Natural killer cell (primary cell): ENCODE measurements at regions not wholly inside any gene's neighbourhood (a gene's known extent, or its start where the extent isn't known, plus 50 kb on each side); places are given as distances from the start of the nearest gene placed in this dataset.

Experiments used
- ATAC-seq, 3 donors: fragments of 150-1000 bp in 2 of 3; fragments of 200-7000 bp in 1 of 3; cut with Tn5 transposase; 1 replicate in 1 of 3; 2 replicates in 2 of 3; pipeline ENCODE4 v1.10.0; 2021; ENCODE audit warnings: mild to moderate bottlenecking in 2 of 3, moderate library complexity in 2 of 3
- DNase-seq, 2 donors: peaks; one replicate each; pipeline versions ENCODE4 v3.0.0 to v3.0.0-alpha.2; 2013 to 2021; ENCODE audit warnings: mixed read lengths in 1 of 2
- H3K27ac ChIP-seq: one replicate; pipeline ENCODE4 v1.5.1; 2013; ENCODE audit warnings: mild to moderate bottlenecking, low read length
- H3K27me3 ChIP-seq: one replicate; pipeline ENCODE4 v1.6.1; 2013; ENCODE audit warnings: low read length; ENCODE audit not compliant: control insufficient read depth, insufficient read depth
- H3K36me3 ChIP-seq: one replicate; pipeline ENCODE4 v1.6.1; 2013; ENCODE audit warnings: low read length; ENCODE audit not compliant: control insufficient read depth, insufficient read depth
- H3K4me1 ChIP-seq: one replicate; pipeline ENCODE4 v1.6.1; 2013; ENCODE audit warnings: low read length; ENCODE audit not compliant: control insufficient read depth, insufficient read depth
- H3K4me3 ChIP-seq: one replicate; pipeline ENCODE4 v1.5.1; 2013; ENCODE audit warnings: low read length
- H3K9me3 ChIP-seq: one replicate; pipeline ENCODE4 v1.6.1; 2013; ENCODE audit warnings: low read length; ENCODE audit not compliant: control insufficient read depth, insufficient read depth
- H3K27ac Mint-ChIP-seq, 2 donors: one replicate each; pipeline ENCODE4 v1.8.0; 2022; ENCODE audit warnings: mild to moderate bottlenecking in 2 of 2, mixed read lengths in 2 of 2, moderate library complexity in 1 of 2
- H3K27me3 Mint-ChIP-seq, 2 donors: one replicate each; pipeline ENCODE4 v1.8.0; 2022; ENCODE audit warnings: low read depth in 2 of 2, mixed read lengths in 2 of 2
- H3K36me3 Mint-ChIP-seq: one replicate; pipeline ENCODE4 v1.8.0; 2022; ENCODE audit warnings: mixed read lengths
- H3K4me1 Mint-ChIP-seq, 2 donors: one replicate each; pipeline ENCODE4 v1.8.0; 2022; ENCODE audit warnings: mixed read lengths in 2 of 2
- H3K4me3 Mint-ChIP-seq: one replicate; pipeline ENCODE4 v1.8.0; 2022; ENCODE audit warnings: mild to moderate bottlenecking, moderate library complexity, mixed read lengths
- H3K9me3 Mint-ChIP-seq, 2 donors: one replicate each; pipeline ENCODE4 v1.8.0; 2022; ENCODE audit warnings: mixed read lengths in 2 of 2
- WGBS: methylation state at CpG from one replicate; pipeline ENCODE4 v1.1.7; 2013; ENCODE audit warnings: missing lambda C conversion rate; ENCODE audit not compliant: insufficient coverage; 5-methylcytosine and 5-hydroxymethylcytosine counted together
- intact Hi-C: fragments of 100-400 bp; cut with micrococcal nuclease; formaldehyde crosslinking; loops from one replicate; pipeline ENCODE4 v1.14.2; 2022
- TF ChIP-seq, protein P1 (sequence below): fragments of 200-600 bp; IDR thresholded peaks from one replicate; pipeline ENCODE4 v1.8.0; 2022; ENCODE audit warnings: antibody characterized with exemption

- no peaks in the 10 kb centered on the region for H3K27me3 Mint-ChIP-seq
- no peak overlapping the region for H3K27ac Mint-ChIP-seq
- H3K27me3 ChIP-seq, result no peaks in the 10 kb centered on the region
- H3K27ac ChIP-seq, result no peak overlapping the region
- no peaks in the 10 kb centered on the region for H3K36me3 Mint-ChIP-seq
- H3K4me3 ChIP-seq, result no peak overlapping the region
- no peak overlapping the region for H3K4me3 Mint-ChIP-seq
- H3K9me3 ChIP-seq, result no peaks in the 10 kb centered on the region
- DNase-seq (no peak), ATAC-seq (no peak)
- intact Hi-C loops, result no loop called here
- WGBS, result 88% methylated on average over 2 of the region's 4 CpGs
- no peaks in the 10 kb centered on the region for H3K36me3 ChIP-seq
- H3K9me3 Mint-ChIP-seq, result peaks cover 3 to 4% of the 10 kb centered on the region in 2 donors
- no peaks in the 10 kb centered on the region for H3K4me1 Mint-ChIP-seq
- H3K4me1 ChIP-seq, result no peaks in the 10 kb centered on the region
- TF ChIP-seq, protein P1, sequence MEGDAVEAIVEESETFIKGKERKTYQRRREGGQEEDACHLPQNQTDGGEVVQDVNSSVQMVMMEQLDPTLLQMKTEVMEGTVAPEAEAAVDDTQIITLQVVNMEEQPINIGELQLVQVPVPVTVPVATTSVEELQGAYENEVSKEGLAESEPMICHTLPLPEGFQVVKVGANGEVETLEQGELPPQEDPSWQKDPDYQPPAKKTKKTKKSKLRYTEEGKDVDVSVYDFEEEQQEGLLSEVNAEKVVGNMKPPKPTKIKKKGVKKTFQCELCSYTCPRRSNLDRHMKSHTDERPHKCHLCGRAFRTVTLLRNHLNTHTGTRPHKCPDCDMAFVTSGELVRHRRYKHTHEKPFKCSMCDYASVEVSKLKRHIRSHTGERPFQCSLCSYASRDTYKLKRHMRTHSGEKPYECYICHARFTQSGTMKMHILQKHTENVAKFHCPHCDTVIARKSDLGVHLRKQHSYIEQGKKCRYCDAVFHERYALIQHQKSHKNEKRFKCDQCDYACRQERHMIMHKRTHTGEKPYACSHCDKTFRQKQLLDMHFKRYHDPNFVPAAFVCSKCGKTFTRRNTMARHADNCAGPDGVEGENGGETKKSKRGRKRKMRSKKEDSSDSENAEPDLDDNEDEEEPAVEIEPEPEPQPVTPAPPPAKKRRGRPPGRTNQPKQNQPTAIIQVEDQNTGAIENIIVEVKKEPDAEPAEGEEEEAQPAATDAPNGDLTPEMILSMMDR, result no peak
Measured at GRCh38 chr13:103430368-103430767, 364.2 kb upstream of the SLC10A2 start.

GRCh38 chr13:103410002-103410401 lies 343.8 kb upstream of the SLC10A2 start:
- peaks cover 0 to 6% of the 10 kb centered on the region in 2 donors for H3K9me3 Mint-ChIP-seq
- ATAC-seq (no peak), DNase-seq (no peak)
- Histone ChIP-seq H3K9me3 (no peaks in the 10 kb centered on the region), H3K27me3 (no peaks in the 10 kb centered on the region), H3K36me3 (no peaks in the 10 kb centered on the region), H3K27ac (no peak overlapping the region), H3K4me1 (no peaks in the 10 kb centered on the region), H3K4me3 (no peak overlapping the region)
- H3K36me3 Mint-ChIP-seq, result no peaks in the 10 kb centered on the region
- 63% methylated on average over 3 of the region's 4 CpGs for WGBS
- TF ChIP-seq, protein P1, result no peak
- H3K27ac Mint-ChIP-seq, result no peak overlapping the region
- intact Hi-C loops, result no loop called here
- H3K4me1 Mint-ChIP-seq, result no peaks in the 10 kb centered on the region
- no peaks in the 10 kb centered on the region for H3K27me3 Mint-ChIP-seq
- H3K4me3 Mint-ChIP-seq, result no peak overlapping the region

DNA sequence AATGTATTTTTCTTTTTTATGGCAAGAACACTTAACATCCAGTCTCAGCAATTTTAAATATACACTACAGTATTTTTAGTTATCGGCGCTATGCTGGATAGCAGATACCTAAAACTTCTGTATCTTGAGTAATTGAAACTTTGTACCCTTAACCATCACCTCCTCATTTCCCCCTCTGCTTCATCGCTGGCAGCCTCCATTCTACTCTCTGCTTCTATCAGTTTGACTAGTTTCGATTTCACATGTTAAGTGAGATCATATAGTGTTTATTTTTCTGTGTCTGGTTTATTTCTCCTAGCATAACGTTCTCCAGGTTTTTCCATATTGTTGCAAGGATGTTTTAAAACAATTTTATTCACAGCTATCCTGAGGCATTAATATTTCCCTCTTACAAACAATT lies 340.8 kb upstream of the SLC10A2 start:
- no peak overlapping the region for H3K27ac ChIP-seq
- H3K36me3 ChIP-seq, result no peaks in the 10 kb centered on the region
- DNase-seq (no peak), ATAC-seq (no peak)
- intact Hi-C loops, result no loop called here
- Mint-ChIP-seq H3K9me3 (peaks cover 3 to 11% of the 10 kb centered on the region in 2 donors), H3K4me3 (no peak overlapping the region), H3K4me1 (no peaks in the 10 kb centered on the region), H3K27ac (no peak overlapping the region), H3K27me3 (no peaks in the 10 kb centered on the region), H3K36me3 (no peaks in the 10 kb centered on the region)
- no peak overlapping the region for H3K4me3 ChIP-seq
- H3K27me3 ChIP-seq, result no peaks in the 10 kb centered on the region
- TF ChIP-seq, protein P1, result no peak
- no peaks in the 10 kb centered on the region for H3K4me1 ChIP-seq
- no peaks in the 10 kb centered on the region for H3K9me3 ChIP-seq
- 96% methylated on average over 2 of the region's 5 CpGs for WGBS

DNA sequence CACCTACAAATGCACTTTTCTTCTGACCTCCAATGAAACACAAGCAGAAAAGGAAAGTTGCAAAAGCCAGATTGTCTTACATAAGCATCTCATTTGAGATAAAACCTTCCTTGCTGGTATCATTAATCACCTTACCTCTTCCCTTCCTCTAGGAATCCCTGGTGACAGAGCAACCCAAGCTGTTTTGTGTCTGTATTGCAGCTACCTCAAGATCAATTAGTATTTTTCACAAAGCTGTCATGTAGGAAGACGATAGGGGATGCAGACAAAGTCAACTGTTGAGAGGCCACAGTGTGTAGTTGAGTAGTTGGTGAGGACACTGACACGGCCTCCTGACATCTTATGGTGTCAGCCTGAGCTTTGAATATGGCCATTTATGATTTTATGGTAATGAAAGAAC lies 339.1 kb upstream of the SLC10A2 start:
- H3K9me3 ChIP-seq, result no peaks in the 10 kb centered on the region
- DNase-seq (no peak), ATAC-seq (no peak)
- no peaks in the 10 kb centered on the region for H3K27me3 Mint-ChIP-seq
- H3K27me3 ChIP-seq, result no peaks in the 10 kb centered on the region
- WGBS, result 65% methylated on average over 2 of the region's 2 CpGs
- peaks cover 3 to 8% of the 10 kb centered on the region in 2 donors for H3K9me3 Mint-ChIP-seq
- intact Hi-C loops, result no loop called here
- no peak overlapping the region for H3K4me3 Mint-ChIP-seq
- no peaks in the 10 kb centered on the region for H3K4me1 Mint-ChIP-seq
- H3K36me3 ChIP-seq, result no peaks in the 10 kb centered on the region
- H3K27ac Mint-ChIP-seq, result no peak overlapping the region
- H3K36me3 Mint-ChIP-seq, result no peaks in the 10 kb centered on the region
- no peaks in the 10 kb centered on the region for H3K4me1 ChIP-seq
- no peak overlapping the region for H3K27ac ChIP-seq
- no peak overlapping the region for H3K4me3 ChIP-seq
- TF ChIP-seq, protein P1, result no peak
